Thyroid gland (tissue), 4 donors: ENCODE measurements at regions not wholly inside any gene's neighbourhood (a gene's known extent, or its start where the extent isn't known, plus 50 kb on each side); places are given as distances from the start of the nearest gene placed in this dataset.

Experiments
- POLR2A ChIP-seq, 2 donors: fragments of 450-650 bp; IDR thresholded peaks; one replicate each; pipeline ENCODE4 v1.6.1; 2017; ENCODE audit warnings: antibody characterized with exemption in 2 of 2, mild to moderate bottlenecking in 2 of 2, moderate library complexity in 1 of 2
- TF ChIP-seq, protein P1 (sequence below), 6 experiments: fragments of 200-600 bp in 3 of 6; fragments of 450-650 bp in 3 of 6; sonication (generic) in 3 of 6; IDR thresholded peaks; one replicate each; pipeline ENCODE4 v1.5.1; 2016 to 2019; ENCODE audit warnings: antibody characterized with exemption in 6 of 6, mild to moderate bottlenecking in 2 of 6, inconsistent platforms in 1 of 6, moderate library complexity in 1 of 6

- TF ChIP-seq, protein P1, sequence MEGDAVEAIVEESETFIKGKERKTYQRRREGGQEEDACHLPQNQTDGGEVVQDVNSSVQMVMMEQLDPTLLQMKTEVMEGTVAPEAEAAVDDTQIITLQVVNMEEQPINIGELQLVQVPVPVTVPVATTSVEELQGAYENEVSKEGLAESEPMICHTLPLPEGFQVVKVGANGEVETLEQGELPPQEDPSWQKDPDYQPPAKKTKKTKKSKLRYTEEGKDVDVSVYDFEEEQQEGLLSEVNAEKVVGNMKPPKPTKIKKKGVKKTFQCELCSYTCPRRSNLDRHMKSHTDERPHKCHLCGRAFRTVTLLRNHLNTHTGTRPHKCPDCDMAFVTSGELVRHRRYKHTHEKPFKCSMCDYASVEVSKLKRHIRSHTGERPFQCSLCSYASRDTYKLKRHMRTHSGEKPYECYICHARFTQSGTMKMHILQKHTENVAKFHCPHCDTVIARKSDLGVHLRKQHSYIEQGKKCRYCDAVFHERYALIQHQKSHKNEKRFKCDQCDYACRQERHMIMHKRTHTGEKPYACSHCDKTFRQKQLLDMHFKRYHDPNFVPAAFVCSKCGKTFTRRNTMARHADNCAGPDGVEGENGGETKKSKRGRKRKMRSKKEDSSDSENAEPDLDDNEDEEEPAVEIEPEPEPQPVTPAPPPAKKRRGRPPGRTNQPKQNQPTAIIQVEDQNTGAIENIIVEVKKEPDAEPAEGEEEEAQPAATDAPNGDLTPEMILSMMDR (IDR thresholded peaks at IDR 0.05): no peak
- TF ChIP-seq POLR2A (IDR thresholded peaks at IDR 0.05): no peak
Measured at GRCh38 chr12:102643879-102644575, 163.7 kb upstream of the IGF1 start.
